Lung (tissue), 11 donors: ENCODE measurements at regions not wholly inside any gene's neighbourhood (a gene's known extent, or its start where the extent isn't known, plus 50 kb on each side); places are given as distances from the start of the nearest gene placed in this dataset.

Experiments
- ATAC-seq: fragments of 200-7000 bp; cut with Tn5 transposase; one replicate; pipeline ENCODE4 v1.9.1; 2020; ENCODE audit warnings: moderate number of reproducible peaks; ENCODE audit not compliant: insufficient read depth, low FRiP score
- DNase-seq, 3 donors: peaks; one replicate each; pipeline ENCODE4 v3.0.0-alpha.2; 2013 to 2017
- H3K27ac ChIP-seq, 2 donors: one replicate each; pipeline ENCODE4 v1.5.1; 2013; ENCODE audit warnings: mild to moderate bottlenecking in 2 of 2, moderate library complexity in 2 of 2, control low read depth in 1 of 2, inconsistent platforms in 1 of 2, low read depth in 1 of 2, low read length in 1 of 2
- H3K27me3 ChIP-seq, 3 donors: one replicate each; pipeline ENCODE4 v1.5.1; 2013; ENCODE audit warnings: low read length in 2 of 3; ENCODE audit not compliant: control insufficient read depth in 3 of 3, insufficient read depth in 3 of 3
- H3K36me3 ChIP-seq, 4 donors: one replicate each; pipeline ENCODE4 v1.5.1; 2013; ENCODE audit warnings: low read length in 4 of 4, mild to moderate bottlenecking in 1 of 4, moderate library complexity in 1 of 4; ENCODE audit not compliant: control insufficient read depth in 4 of 4, insufficient read depth in 4 of 4
- H3K4me1 ChIP-seq, 5 donors: one replicate each; pipeline ENCODE4 v1.5.1; 2013; ENCODE audit warnings: low read length in 5 of 5, mild to moderate bottlenecking in 2 of 5, moderate library complexity in 1 of 5; ENCODE audit not compliant: control insufficient read depth in 5 of 5, insufficient read depth in 5 of 5
- H3K4me3 ChIP-seq: one replicate; pipeline ENCODE4 v1.5.1; 2013; ENCODE audit warnings: mild to moderate bottlenecking, control low read depth, moderate library complexity
- H3K9ac ChIP-seq, 2 donors: one replicate each; pipeline ENCODE4 v1.5.1; 2013; ENCODE audit warnings: low read length in 2 of 2, control low read depth in 1 of 2; ENCODE audit not compliant: insufficient read depth in 1 of 2
- H3K9me3 ChIP-seq, 4 donors: one replicate each; pipeline ENCODE4 v1.5.1; 2013; ENCODE audit warnings: low read length in 3 of 4, mild to moderate bottlenecking in 1 of 4, moderate library complexity in 1 of 4; ENCODE audit not compliant: control insufficient read depth in 4 of 4, insufficient read depth in 3 of 4
- WGBS, 2 donors: extraction: QIAGEN DNeasy Blood & Tissue Kit; methylation state at CpG; one replicate each; pipeline ENCODE4 v1.1.7; 2013; 5-methylcytosine and 5-hydroxymethylcytosine counted together
- TF ChIP-seq, protein P1 (sequence below): IDR thresholded peaks from 2 replicates; pipeline ENCODE4 v1.5.1; 2012; ENCODE audit warnings: mild to moderate bottlenecking; ENCODE audit errors: control extremely low read depth, extremely low read depth
- donor health status: control.
- donor health status: control.
- donor health status: Bipolar disorder and iron deficiency.
- donor health status: healthy.
- donor health status: DM: yes; HTN: yes; CAD: no.

- Histone ChIP-seq H3K27ac (no peak overlapping the region), H3K36me3 (no peaks in the 10 kb centered on the region), H3K27me3 (no peaks in the 10 kb centered on the region), H3K4me3 (no peak overlapping the region), H3K9me3 (no peaks in the 10 kb centered on the region), H3K4me1 (peaks cover 0 to 32% (median 6%) of the 10 kb centered on the region in 5 donors), H3K9ac (no peak overlapping the region)
- no peak for DNase-seq
- ATAC-seq = no peak
- TF ChIP-seq, protein P1, sequence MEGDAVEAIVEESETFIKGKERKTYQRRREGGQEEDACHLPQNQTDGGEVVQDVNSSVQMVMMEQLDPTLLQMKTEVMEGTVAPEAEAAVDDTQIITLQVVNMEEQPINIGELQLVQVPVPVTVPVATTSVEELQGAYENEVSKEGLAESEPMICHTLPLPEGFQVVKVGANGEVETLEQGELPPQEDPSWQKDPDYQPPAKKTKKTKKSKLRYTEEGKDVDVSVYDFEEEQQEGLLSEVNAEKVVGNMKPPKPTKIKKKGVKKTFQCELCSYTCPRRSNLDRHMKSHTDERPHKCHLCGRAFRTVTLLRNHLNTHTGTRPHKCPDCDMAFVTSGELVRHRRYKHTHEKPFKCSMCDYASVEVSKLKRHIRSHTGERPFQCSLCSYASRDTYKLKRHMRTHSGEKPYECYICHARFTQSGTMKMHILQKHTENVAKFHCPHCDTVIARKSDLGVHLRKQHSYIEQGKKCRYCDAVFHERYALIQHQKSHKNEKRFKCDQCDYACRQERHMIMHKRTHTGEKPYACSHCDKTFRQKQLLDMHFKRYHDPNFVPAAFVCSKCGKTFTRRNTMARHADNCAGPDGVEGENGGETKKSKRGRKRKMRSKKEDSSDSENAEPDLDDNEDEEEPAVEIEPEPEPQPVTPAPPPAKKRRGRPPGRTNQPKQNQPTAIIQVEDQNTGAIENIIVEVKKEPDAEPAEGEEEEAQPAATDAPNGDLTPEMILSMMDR = no peak
- 85 to 96% methylated on average over 2 of the region's 2 CpGs for WGBS, 2 donors
Measured at GRCh38 chr6:16901306-16901705, 140.0 kb upstream of the ATXN1 start.

- no peaks in the 10 kb centered on the region for H3K36me3 ChIP-seq
- H3K27ac ChIP-seq = no peak overlapping the region
- DNase-seq (no peak), ATAC-seq (no peak)
- 77 to 82% methylated on average over 8 of the region's 8 CpGs for WGBS, 2 donors
- TF ChIP-seq, protein P1 = no peak
- peaks cover 0 to 1% (median 0%) of the 10 kb centered on the region in 4 donors for H3K9me3 ChIP-seq
- H3K9ac ChIP-seq = no peak overlapping the region
- peaks cover 0 to 32% (median 6%) of the 10 kb centered on the region in 5 donors for H3K4me1 ChIP-seq
- no peaks in the 10 kb centered on the region for H3K27me3 ChIP-seq
- no peak overlapping the region for H3K4me3 ChIP-seq
Measured at GRCh38 chr6:16898640-16899396, 137.6 kb upstream of the ATXN1 start.

DNA sequence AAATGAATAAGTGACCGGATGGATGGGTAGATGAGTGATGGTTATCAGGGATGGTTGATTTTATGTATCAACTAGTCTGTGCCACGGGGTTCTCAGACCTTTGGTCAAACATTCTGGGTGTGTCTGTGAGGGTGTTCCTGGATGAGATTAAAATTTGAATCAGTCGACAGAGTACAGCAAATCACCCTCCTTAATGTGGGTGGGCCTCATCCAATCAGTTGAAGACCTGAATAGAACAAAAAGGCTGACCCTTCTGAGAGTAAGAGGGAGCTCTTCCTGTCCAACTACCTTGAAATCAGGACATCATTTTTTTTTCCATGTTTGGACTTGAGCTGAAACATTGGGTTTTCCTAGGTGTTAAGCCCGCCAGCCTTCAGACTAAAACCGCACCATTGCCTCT, 136.4 kb upstream of the ATXN1 start:
- TF ChIP-seq, protein P1 = no peak
- 87 to 96% methylated on average over 5 of the region's 5 CpGs for WGBS, 2 donors
- H3K4me1 ChIP-seq = peaks cover 0 to 21% (median 6%) of the 10 kb centered on the region in 5 donors

More for the DNA sequence above, 136.4 kb upstream of the ATXN1 start:
- Histone ChIP-seq H3K9me3 (peaks cover 0 to 1% (median 0%) of the 10 kb centered on the region in 4 donors), H3K27me3 (no peaks in the 10 kb centered on the region), H3K9ac (no peak overlapping the region), H3K4me3 (no peak overlapping the region), H3K36me3 (no peaks in the 10 kb centered on the region), H3K27ac (no peak overlapping the region)
- ATAC-seq (no peak), DNase-seq (no peak)
